Fibroblast of lung (primary cell): ENCODE measurements at regions not wholly inside any gene's neighbourhood (a gene's known extent, or its start where the extent isn't known, plus 50 kb on each side); places are given as distances from the start of the nearest gene placed in this dataset.
"Not testable (repeated sequence)": the region's sequence is repeated elsewhere in the genome, so short reads cannot be mapped to it uniquely, and the experiment has no call there.

ENCODE experiments used
- DNase-seq, 2 donors: peaks; one replicate each; pipeline versions ENCODE4 v3.0.0 to v3.0.0-alpha.2; 2010; ENCODE audit warnings: low read depth in 2 of 2
- H2AFZ ChIP-seq: 2 replicates; pipeline ENCODE4 v1.5.1; 2012; ENCODE audit warnings: low read length, control low read depth, inconsistent platforms
- H3K27ac ChIP-seq: 2 replicates; pipeline ENCODE4 v1.5.1; 2011; ENCODE audit warnings: low read length, control low read depth; ENCODE audit not compliant: insufficient read depth
- H3K27me3 ChIP-seq: 2 replicates; pipeline ENCODE4 v1.5.1; 2011; ENCODE audit warnings: mild to moderate bottlenecking, low read length; ENCODE audit not compliant: control insufficient read depth, insufficient read depth
- H3K36me3 ChIP-seq: 2 replicates; pipeline ENCODE4 v1.5.1; 2011; ENCODE audit warnings: low read length; ENCODE audit not compliant: control insufficient read depth, insufficient read depth
- H3K4me1 ChIP-seq: 2 replicates; pipeline ENCODE4 v1.5.1; 2011; ENCODE audit warnings: low read length; ENCODE audit not compliant: control insufficient read depth, insufficient read depth; ENCODE audit errors: extremely low read depth
- H3K4me2 ChIP-seq: 2 replicates; pipeline ENCODE4 v1.5.1; 2011; ENCODE audit warnings: low read length, control low read depth; ENCODE audit not compliant: insufficient read depth; ENCODE audit errors: extremely low read depth
- H3K4me3 ChIP-seq, 4 experiments: fragments of 200-600 bp in 1 of 4; sonication (generic) in 1 of 4; replicated peaks in 1 of 4; 2 replicates each; pipeline ENCODE4 v1.5.1; 2011 to 2016; ENCODE audit warnings: low read length in 4 of 4, low read depth in 3 of 4, mild to moderate bottlenecking in 3 of 4, control low read depth in 2 of 4, inconsistent platforms in 1 of 4, mixed read lengths in 1 of 4; ENCODE audit not compliant: insufficient read depth in 1 of 4; ENCODE audit errors: control extremely low read depth in 1 of 4
- H3K79me2 ChIP-seq: 2 replicates; pipeline ENCODE4 v1.5.1; 2012; ENCODE audit warnings: mild to moderate bottlenecking, low read length, inconsistent platforms; ENCODE audit not compliant: control insufficient read depth, insufficient read depth
- H3K9ac ChIP-seq: 2 replicates; pipeline ENCODE4 v1.5.1; 2011; ENCODE audit warnings: mild to moderate bottlenecking, low read length, control low read depth; ENCODE audit not compliant: insufficient read depth
- H3K9me3 ChIP-seq: 2 replicates; pipeline ENCODE4 v1.5.1; 2012; ENCODE audit warnings: low read depth, low read length; ENCODE audit not compliant: control insufficient read depth, insufficient read depth
- H4K20me1 ChIP-seq: 2 replicates; pipeline ENCODE4 v1.5.1; 2011; ENCODE audit warnings: low read length; ENCODE audit not compliant: control insufficient read depth, insufficient read depth; ENCODE audit errors: extremely low read depth
- EZH2 ChIP-seq: IDR thresholded peaks from 2 replicates; pipeline ENCODE4 v1.5.1; 2012; ENCODE audit warnings: low read length, control low read depth, mild to moderate bottlenecking; ENCODE audit errors: missing control alignments
- TF ChIP-seq, protein P1 (sequence below), 2 donors: IDR thresholded peaks in 1 of 2; conservative IDR thresholded peaks in 1 of 2; 1 replicate in 1 of 2; 2 replicates in 1 of 2; pipeline ENCODE4 v1.5.1; 2011 to 2012; ENCODE audit warnings: low read length in 2 of 2, control low read depth in 1 of 2, inconsistent platforms in 1 of 2, low read depth in 1 of 2, mild to moderate bottlenecking in 1 of 2

DNA sequence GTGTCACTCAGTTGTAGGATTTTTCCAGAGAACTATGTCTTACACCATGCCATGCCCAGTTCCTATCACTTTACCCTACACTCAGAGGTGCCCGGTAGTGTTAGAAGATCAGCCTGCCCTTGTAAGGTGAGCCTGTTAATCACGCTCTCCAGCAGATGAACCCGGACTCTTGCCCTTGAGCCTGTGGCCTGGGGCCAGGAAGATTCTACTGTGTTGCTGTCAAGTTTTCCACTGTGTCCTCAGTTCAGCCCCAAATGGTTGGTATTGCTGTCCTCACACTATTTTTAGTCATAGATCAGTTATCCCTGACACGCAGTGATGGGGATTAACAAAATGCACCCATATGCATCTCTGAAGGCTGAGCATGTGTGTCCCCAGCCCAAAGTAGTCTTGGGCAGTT, 105.0 kb upstream of the SPAG17 start:
- H4K20me1 ChIP-seq, result no peaks in the 10 kb centered on the region
- H2AFZ ChIP-seq, result no peak overlapping the region
- no peak for DNase-seq
- TF ChIP-seq, protein P1, sequence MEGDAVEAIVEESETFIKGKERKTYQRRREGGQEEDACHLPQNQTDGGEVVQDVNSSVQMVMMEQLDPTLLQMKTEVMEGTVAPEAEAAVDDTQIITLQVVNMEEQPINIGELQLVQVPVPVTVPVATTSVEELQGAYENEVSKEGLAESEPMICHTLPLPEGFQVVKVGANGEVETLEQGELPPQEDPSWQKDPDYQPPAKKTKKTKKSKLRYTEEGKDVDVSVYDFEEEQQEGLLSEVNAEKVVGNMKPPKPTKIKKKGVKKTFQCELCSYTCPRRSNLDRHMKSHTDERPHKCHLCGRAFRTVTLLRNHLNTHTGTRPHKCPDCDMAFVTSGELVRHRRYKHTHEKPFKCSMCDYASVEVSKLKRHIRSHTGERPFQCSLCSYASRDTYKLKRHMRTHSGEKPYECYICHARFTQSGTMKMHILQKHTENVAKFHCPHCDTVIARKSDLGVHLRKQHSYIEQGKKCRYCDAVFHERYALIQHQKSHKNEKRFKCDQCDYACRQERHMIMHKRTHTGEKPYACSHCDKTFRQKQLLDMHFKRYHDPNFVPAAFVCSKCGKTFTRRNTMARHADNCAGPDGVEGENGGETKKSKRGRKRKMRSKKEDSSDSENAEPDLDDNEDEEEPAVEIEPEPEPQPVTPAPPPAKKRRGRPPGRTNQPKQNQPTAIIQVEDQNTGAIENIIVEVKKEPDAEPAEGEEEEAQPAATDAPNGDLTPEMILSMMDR (conservative IDR thresholded peaks at IDR 0.05 in 1 of 2, IDR thresholded peaks at IDR 0.05 in 1 of 2; ENCODE audit: low read depth in 1 of 2, low read length in 2 of 2), result no peak
- TF ChIP-seq EZH2, result no peak
- no peaks in the 10 kb centered on the region for H3K9me3 ChIP-seq
- H3K36me3 ChIP-seq, result no peaks in the 10 kb centered on the region
- H3K4me1 ChIP-seq, result no peaks in the 10 kb centered on the region
- no peaks in the 10 kb centered on the region for H3K79me2 ChIP-seq
- no peak overlapping the region for H3K9ac ChIP-seq
- H3K4me2 ChIP-seq, result no peak overlapping the region
- no peak overlapping the region for H3K27ac ChIP-seq
- H3K4me3 ChIP-seq, result no peak overlapping the region
- H3K27me3 ChIP-seq, result no peaks in the 10 kb centered on the region

DNA sequence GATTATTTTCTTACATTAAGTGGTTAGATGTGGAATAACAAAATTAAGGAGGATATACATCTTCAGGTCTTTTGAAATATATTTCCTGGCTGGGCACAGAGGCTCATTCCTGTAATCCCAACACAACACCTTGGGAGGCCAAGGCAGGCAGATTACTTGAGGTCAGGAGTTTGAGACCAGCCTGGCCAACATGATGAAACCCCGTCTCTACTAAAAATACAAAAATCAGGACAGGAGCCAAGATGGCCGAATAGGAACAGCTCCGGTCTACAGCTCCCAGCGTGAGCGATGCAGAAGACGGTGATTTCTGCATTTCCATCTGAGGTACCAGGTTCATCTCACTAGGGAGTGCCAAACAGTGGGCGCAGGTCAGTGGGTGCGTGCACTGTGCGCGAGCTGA, 95.6 kb upstream of the SPAG17 start:
- not testable (repeated sequence) for H3K4me1 ChIP-seq, H3K4me3 ChIP-seq, H3K4me2 ChIP-seq, H3K9ac ChIP-seq, H3K36me3 ChIP-seq, H3K27me3 ChIP-seq, H3K27ac ChIP-seq, H2AFZ ChIP-seq, H3K79me2 ChIP-seq, H3K9me3 ChIP-seq, H4K20me1 ChIP-seq, DNase-seq

DNA sequence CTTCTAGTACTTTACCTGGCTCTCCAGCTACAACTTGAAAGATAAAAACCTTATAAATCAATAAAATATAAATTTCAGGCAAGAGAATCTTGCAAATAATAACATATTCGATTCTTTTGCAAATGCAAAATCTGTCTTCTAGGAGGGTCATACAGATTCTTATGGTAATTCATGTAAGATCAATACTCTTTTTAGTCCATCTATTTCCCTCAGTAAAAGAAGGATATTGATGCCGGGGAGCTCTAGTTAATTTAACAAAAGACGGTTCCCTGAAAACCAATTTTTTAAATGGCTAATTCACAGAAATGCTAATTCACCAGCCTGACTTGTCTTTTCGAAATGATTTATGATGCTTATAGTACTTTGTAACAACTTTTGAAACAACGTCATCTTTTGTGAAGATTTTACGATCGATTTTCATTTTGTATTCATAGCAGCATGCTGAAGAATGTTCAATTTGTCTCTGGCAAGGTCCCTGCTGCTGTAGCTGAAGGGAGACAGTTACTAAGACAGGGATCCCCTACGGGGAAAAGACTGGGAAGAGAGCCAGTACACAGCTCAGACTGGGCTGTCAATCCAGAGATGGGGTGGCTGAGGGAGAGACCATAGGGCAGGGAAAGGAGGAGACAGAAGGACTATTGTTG, 90.6 kb upstream of the SPAG17 start:
- no peak for DNase-seq
- Histone ChIP-seq H3K4me3 (no peak overlapping the region), H3K9me3 (no peaks in the 10 kb centered on the region), H3K4me1 (no peaks in the 10 kb centered on the region), H3K36me3 (no peaks in the 10 kb centered on the region), H3K79me2 (no peaks in the 10 kb centered on the region), H3K4me2 (no peak overlapping the region), H3K9ac (no peak overlapping the region), H2AFZ (no peak overlapping the region), H4K20me1 (no peaks in the 10 kb centered on the region), H3K27ac (no peak overlapping the region), H3K27me3 (no peaks in the 10 kb centered on the region)
- no peak for TF ChIP-seq EZH2
- TF ChIP-seq, protein P1 (conservative IDR thresholded peaks at IDR 0.05 in 1 of 2, IDR thresholded peaks at IDR 0.05 in 1 of 2; ENCODE audit: low read depth in 1 of 2, low read length in 2 of 2), result no peak
